ENCODE measurements at regions not wholly inside any gene's neighbourhood (a gene's known extent, or its start where the extent isn't known, plus 50 kb on each side); places are given as distances from the start of the nearest gene placed in this dataset.

GRCh38 chr7:34487391-34488115 is 170.5 kb upstream of the NPSR1 start:
- H3K9me3 ChIP-seq (ENCODE audit: low read depth, low read length): no peaks in the 10 kb centered on the region

GRCh38 chr7:34488766-34489165 is 169.3 kb upstream of the NPSR1 start:
- Histone ChIP-seq H3K4me1 (ENCODE audit: insufficient read depth, low read length) (no peaks in the 10 kb centered on the region), H3K27ac (ENCODE audit: low read depth, low read length) (no peak overlapping the region), H3K9me3 (ENCODE audit: low read depth, low read length) (no peaks in the 10 kb centered on the region), H4K20me1 (ENCODE audit: insufficient read depth, low read length) (no peaks in the 10 kb centered on the region), H3K79me2 (ENCODE audit: insufficient read depth, low read length) (no peaks in the 10 kb centered on the region), H2AFZ (ENCODE audit: low read length) (no peak overlapping the region), H3K4me2 (ENCODE audit: insufficient read depth, low read length) (no peak overlapping the region), H3K27me3 (ENCODE audit: insufficient read depth, low read length) (no peaks in the 10 kb centered on the region), H3K36me3 (ENCODE audit: insufficient read depth, low read length) (no peaks in the 10 kb centered on the region), H3K4me3 (ENCODE audit: insufficient read depth, low read length) (no peak overlapping the region)
- TF ChIP-seq, protein P1, sequence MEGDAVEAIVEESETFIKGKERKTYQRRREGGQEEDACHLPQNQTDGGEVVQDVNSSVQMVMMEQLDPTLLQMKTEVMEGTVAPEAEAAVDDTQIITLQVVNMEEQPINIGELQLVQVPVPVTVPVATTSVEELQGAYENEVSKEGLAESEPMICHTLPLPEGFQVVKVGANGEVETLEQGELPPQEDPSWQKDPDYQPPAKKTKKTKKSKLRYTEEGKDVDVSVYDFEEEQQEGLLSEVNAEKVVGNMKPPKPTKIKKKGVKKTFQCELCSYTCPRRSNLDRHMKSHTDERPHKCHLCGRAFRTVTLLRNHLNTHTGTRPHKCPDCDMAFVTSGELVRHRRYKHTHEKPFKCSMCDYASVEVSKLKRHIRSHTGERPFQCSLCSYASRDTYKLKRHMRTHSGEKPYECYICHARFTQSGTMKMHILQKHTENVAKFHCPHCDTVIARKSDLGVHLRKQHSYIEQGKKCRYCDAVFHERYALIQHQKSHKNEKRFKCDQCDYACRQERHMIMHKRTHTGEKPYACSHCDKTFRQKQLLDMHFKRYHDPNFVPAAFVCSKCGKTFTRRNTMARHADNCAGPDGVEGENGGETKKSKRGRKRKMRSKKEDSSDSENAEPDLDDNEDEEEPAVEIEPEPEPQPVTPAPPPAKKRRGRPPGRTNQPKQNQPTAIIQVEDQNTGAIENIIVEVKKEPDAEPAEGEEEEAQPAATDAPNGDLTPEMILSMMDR (IDR thresholded peaks at IDR 0.05; ENCODE audit: extremely low read depth, low read depth, low read length): no peak
- no peak for DNase-seq (ENCODE audit: insufficient read length, low spot score, missing footprints)

More at GRCh38 chr7:34487391-34488115, 170.5 kb upstream of the NPSR1 start:
- no peaks in the 10 kb centered on the region for H3K27me3 ChIP-seq (ENCODE audit: insufficient read depth, low read length)
- DNase-seq (ENCODE audit: insufficient read length, low spot score, missing footprints): no peak
- H3K79me2 ChIP-seq (ENCODE audit: insufficient read depth, low read length): no peaks in the 10 kb centered on the region
- TF ChIP-seq, protein P1 (IDR thresholded peaks at IDR 0.05; ENCODE audit: extremely low read depth, low read depth, low read length): no peak
- no peak overlapping the region for H3K27ac ChIP-seq (ENCODE audit: low read depth, low read length)
- no peak overlapping the region for H3K4me2 ChIP-seq (ENCODE audit: insufficient read depth, low read length)
- H2AFZ ChIP-seq (ENCODE audit: low read length): no peak overlapping the region
- H3K4me1 ChIP-seq (ENCODE audit: insufficient read depth, low read length): no peaks in the 10 kb centered on the region
- no peak overlapping the region for H3K4me3 ChIP-seq (ENCODE audit: insufficient read depth, low read length)
- H4K20me1 ChIP-seq (ENCODE audit: insufficient read depth, low read length): no peaks in the 10 kb centered on the region
- no peaks in the 10 kb centered on the region for H3K36me3 ChIP-seq (ENCODE audit: insufficient read depth, low read length)

- no peaks in the 10 kb centered on the region for H4K20me1 ChIP-seq (ENCODE audit: insufficient read depth, low read length)
These were observed 166.1 kb upstream of the NPSR1 start for GRCh38 chr7:34491899-34492298.

GRCh38 chr7:34493752-34494151 is 164.3 kb upstream of the NPSR1 start:
- H4K20me1 ChIP-seq (ENCODE audit: insufficient read depth, low read length): no peaks in the 10 kb centered on the region
- no peak overlapping the region for H2AFZ ChIP-seq (ENCODE audit: low read length)
- H3K9me3 ChIP-seq (ENCODE audit: low read depth, low read length): no peaks in the 10 kb centered on the region
- H3K4me3 ChIP-seq (ENCODE audit: insufficient read depth, low read length): no peak overlapping the region
- no peaks in the 10 kb centered on the region for H3K27me3 ChIP-seq (ENCODE audit: insufficient read depth, low read length)
- no peak overlapping the region for H3K27ac ChIP-seq (ENCODE audit: low read depth, low read length)
- TF ChIP-seq, protein P1 (IDR thresholded peaks at IDR 0.05; ENCODE audit: extremely low read depth, low read depth, low read length): no peak
- no peaks in the 10 kb centered on the region for H3K36me3 ChIP-seq (ENCODE audit: insufficient read depth, low read length)
- no peak for DNase-seq (ENCODE audit: insufficient read length, low spot score, missing footprints)
- H3K4me1 ChIP-seq (ENCODE audit: insufficient read depth, low read length): no peaks in the 10 kb centered on the region
- H3K79me2 ChIP-seq (ENCODE audit: insufficient read depth, low read length): no peaks in the 10 kb centered on the region
- no peak overlapping the region for H3K4me2 ChIP-seq (ENCODE audit: insufficient read depth, low read length)

More at GRCh38 chr7:34491899-34492298, 166.1 kb upstream of the NPSR1 start:
- DNase-seq (ENCODE audit: insufficient read length, low spot score, missing footprints): no peak
- TF ChIP-seq, protein P1 (IDR thresholded peaks at IDR 0.05; ENCODE audit: extremely low read depth, low read depth, low read length): no peak
- Histone ChIP-seq H3K9me3 (ENCODE audit: low read depth, low read length) (no peaks in the 10 kb centered on the region), H3K4me3 (ENCODE audit: insufficient read depth, low read length) (no peak overlapping the region), H3K27me3 (ENCODE audit: insufficient read depth, low read length) (no peaks in the 10 kb centered on the region), H3K79me2 (ENCODE audit: insufficient read depth, low read length) (no peaks in the 10 kb centered on the region), H3K4me2 (ENCODE audit: insufficient read depth, low read length) (no peak overlapping the region), H3K4me1 (ENCODE audit: insufficient read depth, low read length) (no peaks in the 10 kb centered on the region), H3K36me3 (ENCODE audit: insufficient read depth, low read length) (no peaks in the 10 kb centered on the region), H2AFZ (ENCODE audit: low read length) (no peak overlapping the region), H3K27ac (ENCODE audit: low read depth, low read length) (no peak overlapping the region)
